A673 (cell line): ENCODE measurements at regions not wholly inside any gene's neighbourhood (a gene's known extent, or its start where the extent isn't known, plus 50 kb on each side); places are given as distances from the start of the nearest gene placed in this dataset.

ENCODE experiments used
- BruUV-seq: library from RNA; stranded (reverse); fragments of 400-500 nt; replicated peaks from 2 replicates; lab custom pipeline; 2021; lab: Mats Ljungman, UMichigan
- CTCF ChIA-PET: fragments of 300-600 bp; sonication (Branson Sonifier 250); formaldehyde crosslinking; loops from one replicate; lab custom pipeline; 2022; ENCODE audit warnings: antibody characterized with exemption; lab: Charles Lee
- POLR2A ChIA-PET: fragments of 300-600 bp; sonication (Branson Sonifier 250); formaldehyde crosslinking; loops from one replicate; lab custom pipeline; 2022; ENCODE audit warnings: antibody characterized with exemption; ENCODE audit not compliant: low non-redundant PET; lab: Charles Lee
- DNase-seq: peaks from one replicate; pipeline ENCODE4 v3.0.0-alpha.2; 2015; ENCODE audit warnings: low spot score
- H3K27ac ChIP-seq: fragments of 200-600 bp; sonication (generic); 2 replicates; pipeline ENCODE4 v1.5.1; 2016; ENCODE audit warnings: mixed run types, low read depth, mild to moderate bottlenecking, mixed read lengths, antibody characterized with exemption, low read length; ENCODE audit not compliant: poor library complexity, severe bottlenecking
- H3K27me3 ChIP-seq: fragments of 200-600 bp; sonication (generic); replicated peaks from 2 replicates; pipeline ENCODE4 v1.6.1; 2017; ENCODE audit warnings: mixed run types, low read depth, mild to moderate bottlenecking, mixed read lengths, antibody characterized with exemption, low read length; ENCODE audit not compliant: insufficient read depth, poor library complexity
- H3K36me3 ChIP-seq: fragments of 200-600 bp; sonication (generic); 2 replicates; pipeline ENCODE4 v1.6.1; 2016; ENCODE audit warnings: mixed run types, mild to moderate bottlenecking, mixed read lengths, antibody characterized with exemption, low read length; ENCODE audit not compliant: insufficient read depth, poor library complexity, severe bottlenecking
- H3K4me1 ChIP-seq: fragments of 200-600 bp; sonication (generic); 2 replicates; pipeline ENCODE4 v1.6.1; 2017; ENCODE audit warnings: mixed run types, mild to moderate bottlenecking, mixed read lengths, antibody characterized with exemption, low read length; ENCODE audit not compliant: insufficient read depth, poor library complexity, severe bottlenecking
- H3K4me3 ChIP-seq: fragments of 200-600 bp; sonication (generic); 2 replicates; pipeline ENCODE4 v1.5.1; 2016; ENCODE audit warnings: low read depth, mixed run types, mild to moderate bottlenecking, mixed read lengths, low read length; ENCODE audit not compliant: poor library complexity, severe bottlenecking
- H3K9me3 ChIP-seq: fragments of 200-600 bp; sonication (generic); 2 replicates; pipeline ENCODE4 v1.6.1; 2016; ENCODE audit warnings: mixed run types, low read depth, mild to moderate bottlenecking, mixed read lengths, antibody characterized with exemption, low read length; ENCODE audit not compliant: poor library complexity, severe bottlenecking
- CTCF ChIP-seq: fragments of 300-800, 200-600 bp; sonication (generic); conservative IDR thresholded peaks from 2 replicates; pipeline ENCODE4 v1.5.1; 2017; ENCODE audit warnings: low read depth, mild to moderate bottlenecking, antibody characterized with exemption, low read length, moderate library complexity, mixed read lengths
- EZH2 ChIP-seq: fragments of 200-600 bp; sonication (generic); IDR thresholded peaks from 2 replicates; pipeline ENCODE4 v1.6.1; 2017; ENCODE audit warnings: borderline replicate concordance, low read depth, mild to moderate bottlenecking, mixed read lengths, antibody characterized with exemption, low read length; ENCODE audit not compliant: poor library complexity, severe bottlenecking
- intact Hi-C: fragments of 100-400 bp; cut with micrococcal nuclease; formaldehyde crosslinking; loops from one replicate; pipeline ENCODE4 v1.10.0; 2022; ENCODE audit not compliant: unreplicated experiment

DNA sequence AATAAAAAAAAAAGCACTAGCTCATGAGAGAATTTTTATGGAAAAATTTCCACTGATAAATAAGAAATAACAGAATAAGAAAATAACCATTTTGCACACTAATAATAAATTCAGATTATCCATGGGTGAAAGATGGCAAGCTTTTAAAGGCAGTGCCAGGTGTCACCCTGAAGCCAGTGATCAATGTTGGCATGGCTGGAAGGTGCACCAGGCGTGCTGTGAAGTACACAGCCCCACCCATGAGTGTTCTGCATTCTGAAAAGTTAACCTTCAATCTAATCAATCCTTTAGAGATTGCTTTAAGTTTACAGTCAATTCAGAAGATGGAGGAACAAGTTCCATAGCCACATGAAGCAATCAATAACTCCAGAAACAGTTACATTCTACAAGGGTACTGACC, 284.4 kb downstream of the C6orf118 start:
- ChIA-PET POLR2A (no interaction called here), CTCF (no interaction called here)
- H3K27me3 ChIP-seq, result peaks cover 5% of the 10 kb centered on the region
- H3K36me3 ChIP-seq, result no peaks in the 10 kb centered on the region
- TF ChIP-seq CTCF (no peak), EZH2 (no peak)
- H3K4me3 ChIP-seq, result no peak overlapping the region
- no peaks in the 10 kb centered on the region for H3K4me1 ChIP-seq
- H3K27ac ChIP-seq, result no peak overlapping the region
- intact Hi-C loops, result no loop called here
- no peaks in the 10 kb centered on the region for H3K9me3 ChIP-seq
- no peak for DNase-seq
- no TSS peak for BruUV-seq

GRCh38 chr6:165019681-165020080, 289.7 kb downstream of the C6orf118 start:
- no peak overlapping the region for H3K4me3 ChIP-seq
- TF ChIP-seq EZH2, result no peak
- no peak for TF ChIP-seq CTCF

DNA sequence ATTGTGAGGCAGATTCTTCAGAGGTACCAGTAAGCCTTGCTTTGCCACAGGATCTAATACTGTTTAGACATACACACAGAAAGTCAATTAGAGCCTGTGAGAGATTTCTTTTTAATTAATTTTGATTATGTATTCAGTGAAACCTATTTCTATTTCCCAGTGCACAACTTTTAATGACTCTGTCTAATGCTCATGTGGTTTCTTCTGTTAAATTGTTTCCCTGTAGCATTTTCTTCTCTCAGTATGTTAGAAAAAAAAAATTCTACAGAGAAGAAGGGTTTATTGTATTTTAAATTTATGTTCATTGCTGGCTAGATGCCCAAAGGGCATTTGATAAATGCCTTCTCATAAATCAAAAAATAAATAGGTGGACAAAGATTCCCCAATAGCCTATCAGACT, 293.7 kb downstream of the C6orf118 start:
- intact Hi-C loops, result no loop called here
- no peaks in the 10 kb centered on the region for H3K4me1 ChIP-seq
- no peaks in the 10 kb centered on the region for H3K9me3 ChIP-seq
- H3K36me3 ChIP-seq, result no peaks in the 10 kb centered on the region
- ChIA-PET POLR2A (no interaction called here), CTCF (no interaction called here)
- no peaks in the 10 kb centered on the region for H3K27me3 ChIP-seq
- H3K4me3 ChIP-seq, result no peak overlapping the region
- BruUV-seq, result no TSS peak
- no peak overlapping the region for H3K27ac ChIP-seq
- no peak for DNase-seq
- TF ChIP-seq CTCF (no peak), EZH2 (no peak)

More at GRCh38 chr6:165019681-165020080, 289.7 kb downstream of the C6orf118 start:
- H3K27me3 ChIP-seq, result no peaks in the 10 kb centered on the region
- no TSS peak for BruUV-seq
- intact Hi-C loops, result no loop called here
- H3K36me3 ChIP-seq, result no peaks in the 10 kb centered on the region
- H3K9me3 ChIP-seq, result no peaks in the 10 kb centered on the region
- H3K27ac ChIP-seq, result no peak overlapping the region
- CTCF ChIA-PET, result no interaction called here
- POLR2A ChIA-PET, result no interaction called here
- H3K4me1 ChIP-seq, result no peaks in the 10 kb centered on the region
- no peak for DNase-seq
